Breast epithelium (tissue), 4 donors: ENCODE measurements at regions not wholly inside any gene's neighbourhood (a gene's known extent, or its start where the extent isn't known, plus 50 kb on each side); places are given as distances from the start of the nearest gene placed in this dataset.

Experiments used
- DNase-seq, 2 donors: peaks; one replicate each; pipeline ENCODE4 v3.0.0-alpha.2; 2019; ENCODE audit warnings: low spot score in 2 of 2
- H3K27ac ChIP-seq, 2 donors: fragments of 200-600 bp; sonication (generic) in 1 of 2; one replicate each; pipeline ENCODE4 v1.5.1; 2016 to 2019; ENCODE audit warnings: mild to moderate bottlenecking in 1 of 2
- H3K27me3 ChIP-seq, 2 donors: fragments of 200-600 bp; sonication (generic) in 1 of 2; one replicate each; pipeline versions ENCODE4 v1.5.1 to v1.6.0; 2017 to 2019; ENCODE audit warnings: control low read depth in 1 of 2, mild to moderate bottlenecking in 1 of 2
- H3K36me3 ChIP-seq: fragments of 200-600 bp; one replicate; pipeline ENCODE4 v1.5.1; 2019
- H3K4me1 ChIP-seq, 2 donors: fragments of 200-600 bp; sonication (generic); one replicate each; pipeline ENCODE4 v1.5.1; 2016 to 2019; ENCODE audit warnings: control low read depth in 1 of 2
- H3K4me3 ChIP-seq, 3 donors: fragments of 200-600 bp; sonication (generic); 1 replicate in 2 of 3; 2 replicates in 1 of 3; pipeline ENCODE4 v1.5.1; 2016 to 2019; ENCODE audit warnings: mild to moderate bottlenecking in 3 of 3, moderate library complexity in 2 of 3
- H3K9me3 ChIP-seq, 2 donors: fragments of 200-600 bp; sonication (generic) in 1 of 2; one replicate each; pipeline ENCODE4 v1.5.1; 2016 to 2019; ENCODE audit warnings: control low read depth in 1 of 2
- CTCF ChIP-seq, 3 donors: fragments of 450-650 bp; IDR thresholded peaks; one replicate each; pipeline ENCODE4 v1.5.1; 2016 to 2017; ENCODE audit warnings: antibody characterized with exemption in 3 of 3, mild to moderate bottlenecking in 3 of 3, moderate library complexity in 3 of 3
- POLR2A ChIP-seq: fragments of 450-650 bp; IDR thresholded peaks from one replicate; pipeline ENCODE4 v1.6.1; 2016; ENCODE audit warnings: antibody characterized with exemption, mild to moderate bottlenecking, moderate library complexity
- POLR2AphosphoS5 ChIP-seq, 3 donors: sonication (generic); formaldehyde crosslinking; IDR thresholded peaks; one replicate each; pipeline ENCODE4 v1.6.1; 2017; ENCODE audit warnings: antibody characterized with exemption in 3 of 3
- intact Hi-C: fragments of 100-400 bp; cut with DNase I; formaldehyde crosslinking; loops from one replicate; pipeline ENCODE4 v1.15.1; 2023; ENCODE audit warnings: low total_unique reads

- H3K27ac ChIP-seq = no peak overlapping the region
- no peak for TF ChIP-seq POLR2A
- no peak for TF ChIP-seq POLR2AphosphoS5 (IDR thresholded peaks at IDR 0.05)
Observed at GRCh38 chr6:142500250-142500786, 198.5 kb downstream of the ADGRG6 start.

GRCh38 chr6:142501795-142502194, 200.0 kb downstream of the ADGRG6 start:
- intact Hi-C loops = no loop called here
- H3K27ac ChIP-seq = no peak overlapping the region
- DNase-seq = no peak
- no peaks in the 10 kb centered on the region for H3K4me1 ChIP-seq
- H3K9me3 ChIP-seq = peaks cover 3 to 8% of the 10 kb centered on the region in 2 donors
- H3K27me3 ChIP-seq = no peaks in the 10 kb centered on the region
- no peaks in the 10 kb centered on the region for H3K36me3 ChIP-seq
- TF ChIP-seq POLR2AphosphoS5 (IDR thresholded peaks at IDR 0.05) = no peak
- no peak for TF ChIP-seq CTCF (IDR thresholded peaks at IDR 0.05)
- no peak for TF ChIP-seq POLR2A
- H3K4me3 ChIP-seq = no peak overlapping the region

More at GRCh38 chr6:142500250-142500786, 198.5 kb downstream of the ADGRG6 start:
- intact Hi-C loops = no loop called here
- no peaks in the 10 kb centered on the region for H3K27me3 ChIP-seq
- H3K4me3 ChIP-seq = no peak overlapping the region
- H3K9me3 ChIP-seq = peaks cover 3 to 8% of the 10 kb centered on the region in 2 donors
- H3K4me1 ChIP-seq = no peaks in the 10 kb centered on the region
- H3K36me3 ChIP-seq = no peaks in the 10 kb centered on the region
- no peak for DNase-seq

GRCh38 chr6:142507065-142507464, 205.3 kb downstream of the ADGRG6 start:
- Histone ChIP-seq H3K36me3 (no peaks in the 10 kb centered on the region), H3K9me3 (peaks cover 3 to 8% of the 10 kb centered on the region in 2 donors), H3K27ac (no peak overlapping the region), H3K4me3 (no peak overlapping the region), H3K27me3 (no peaks in the 10 kb centered on the region), H3K4me1 (no peaks in the 10 kb centered on the region)
- no peak for TF ChIP-seq POLR2AphosphoS5 (IDR thresholded peaks at IDR 0.05)
- TF ChIP-seq CTCF (IDR thresholded peaks at IDR 0.05) = no peak
- no peak for TF ChIP-seq POLR2A
- no peak for DNase-seq
- intact Hi-C loops = no loop called here

GRCh38 chr6:142510211-142510610, 208.4 kb downstream of the ADGRG6 start:
- Histone ChIP-seq H3K27ac (no peak overlapping the region), H3K27me3 (no peaks in the 10 kb centered on the region), H3K4me1 (no peaks in the 10 kb centered on the region), H3K4me3 (no peak overlapping the region), H3K36me3 (no peaks in the 10 kb centered on the region), H3K9me3 (no peaks in the 10 kb centered on the region)
- no peak for DNase-seq
- intact Hi-C loops = no loop called here
- TF ChIP-seq POLR2A (no peak), CTCF (IDR thresholded peaks at IDR 0.05) (no peak), POLR2AphosphoS5 (IDR thresholded peaks at IDR 0.05) (no peak)

- no peaks in the 10 kb centered on the region for H3K27me3 ChIP-seq
- intact Hi-C loops = no loop called here
- no peak for DNase-seq
- H3K27ac ChIP-seq = no peak overlapping the region
- peaks cover 0 to 3% of the 10 kb centered on the region in 2 donors for H3K9me3 ChIP-seq
- no peaks in the 10 kb centered on the region for H3K4me1 ChIP-seq
- no peak overlapping the region for H3K4me3 ChIP-seq
- TF ChIP-seq CTCF (IDR thresholded peaks at IDR 0.05) (no peak), POLR2AphosphoS5 (IDR thresholded peaks at IDR 0.05) (no peak), POLR2A (no peak)
- no peaks in the 10 kb centered on the region for H3K36me3 ChIP-seq
Observed at GRCh38 chr6:142518126-142518525, 216.3 kb downstream of the ADGRG6 start.

GRCh38 chr6:142518761-142519160, 217.0 kb downstream of the ADGRG6 start:
- Histone ChIP-seq H3K27me3 (no peaks in the 10 kb centered on the region), H3K4me3 (no peak overlapping the region), H3K9me3 (peaks cover 0 to 3% of the 10 kb centered on the region in 2 donors), H3K36me3 (no peaks in the 10 kb centered on the region), H3K4me1 (no peaks in the 10 kb centered on the region), H3K27ac (no peak overlapping the region)
- DNase-seq = no peak
- TF ChIP-seq POLR2A (no peak), POLR2AphosphoS5 (IDR thresholded peaks at IDR 0.05) (no peak), CTCF (IDR thresholded peaks at IDR 0.05) (no peak)
- intact Hi-C loops = no loop called here
